ENCODE measurements at regions not wholly inside any gene's neighbourhood (a gene's known extent, or its start where the extent isn't known, plus 50 kb on each side); places are given as distances from the start of the nearest gene placed in this dataset.

DNA sequence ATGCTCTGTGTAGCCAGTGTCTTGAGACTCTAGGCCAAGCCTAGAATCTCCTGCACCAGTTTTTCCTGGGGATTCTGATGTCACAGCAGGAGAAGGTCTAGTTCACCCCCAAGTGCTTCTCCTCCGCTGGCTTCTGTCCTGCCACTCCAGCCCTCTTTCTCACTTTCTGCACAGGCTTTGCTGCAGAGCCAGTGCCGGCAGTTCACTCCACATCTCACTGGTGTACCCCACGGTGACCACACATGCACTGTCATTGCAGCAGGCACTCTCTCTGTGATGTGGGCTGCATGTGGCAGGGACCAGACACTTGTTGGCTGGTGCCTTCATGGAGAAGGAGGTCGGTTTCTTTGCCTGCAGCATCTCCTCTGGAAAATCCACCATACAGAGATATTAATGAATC is 643.8 kb upstream of the GALNTL6 start:
- H3K4me3 ChIP-seq (ENCODE audit: low read length): no peak overlapping the region
- no peak for DNase-seq (ENCODE audit: low read depth)
- TF ChIP-seq, protein P1, sequence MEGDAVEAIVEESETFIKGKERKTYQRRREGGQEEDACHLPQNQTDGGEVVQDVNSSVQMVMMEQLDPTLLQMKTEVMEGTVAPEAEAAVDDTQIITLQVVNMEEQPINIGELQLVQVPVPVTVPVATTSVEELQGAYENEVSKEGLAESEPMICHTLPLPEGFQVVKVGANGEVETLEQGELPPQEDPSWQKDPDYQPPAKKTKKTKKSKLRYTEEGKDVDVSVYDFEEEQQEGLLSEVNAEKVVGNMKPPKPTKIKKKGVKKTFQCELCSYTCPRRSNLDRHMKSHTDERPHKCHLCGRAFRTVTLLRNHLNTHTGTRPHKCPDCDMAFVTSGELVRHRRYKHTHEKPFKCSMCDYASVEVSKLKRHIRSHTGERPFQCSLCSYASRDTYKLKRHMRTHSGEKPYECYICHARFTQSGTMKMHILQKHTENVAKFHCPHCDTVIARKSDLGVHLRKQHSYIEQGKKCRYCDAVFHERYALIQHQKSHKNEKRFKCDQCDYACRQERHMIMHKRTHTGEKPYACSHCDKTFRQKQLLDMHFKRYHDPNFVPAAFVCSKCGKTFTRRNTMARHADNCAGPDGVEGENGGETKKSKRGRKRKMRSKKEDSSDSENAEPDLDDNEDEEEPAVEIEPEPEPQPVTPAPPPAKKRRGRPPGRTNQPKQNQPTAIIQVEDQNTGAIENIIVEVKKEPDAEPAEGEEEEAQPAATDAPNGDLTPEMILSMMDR (conservative IDR thresholded peaks at IDR 0.05; ENCODE audit: low read depth, low read length): no peak

DNA sequence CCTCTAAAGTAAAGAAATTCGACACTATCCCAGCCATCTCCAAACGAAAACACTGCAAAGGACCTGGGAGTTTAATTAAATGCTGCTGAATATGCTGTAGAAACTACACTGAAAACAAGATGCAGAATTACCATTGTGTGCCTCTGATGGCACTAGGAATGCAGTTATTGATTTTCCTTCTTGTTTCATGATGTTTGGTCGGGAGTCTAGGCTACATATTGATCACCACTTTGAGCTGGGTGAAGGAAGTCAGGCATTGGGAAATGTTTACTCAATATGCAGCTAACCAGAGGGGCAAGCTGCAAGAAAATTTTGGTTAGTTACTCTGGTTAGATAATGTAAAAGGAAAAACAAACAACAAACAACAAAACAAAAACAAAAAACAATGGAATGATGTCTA is 650.7 kb upstream of the GALNTL6 start:
- no peak for DNase-seq (ENCODE audit: low read depth)
- H3K4me3 ChIP-seq (ENCODE audit: low read length): no peak overlapping the region
- TF ChIP-seq, protein P1 (conservative IDR thresholded peaks at IDR 0.05; ENCODE audit: low read depth, low read length): no peak

DNA sequence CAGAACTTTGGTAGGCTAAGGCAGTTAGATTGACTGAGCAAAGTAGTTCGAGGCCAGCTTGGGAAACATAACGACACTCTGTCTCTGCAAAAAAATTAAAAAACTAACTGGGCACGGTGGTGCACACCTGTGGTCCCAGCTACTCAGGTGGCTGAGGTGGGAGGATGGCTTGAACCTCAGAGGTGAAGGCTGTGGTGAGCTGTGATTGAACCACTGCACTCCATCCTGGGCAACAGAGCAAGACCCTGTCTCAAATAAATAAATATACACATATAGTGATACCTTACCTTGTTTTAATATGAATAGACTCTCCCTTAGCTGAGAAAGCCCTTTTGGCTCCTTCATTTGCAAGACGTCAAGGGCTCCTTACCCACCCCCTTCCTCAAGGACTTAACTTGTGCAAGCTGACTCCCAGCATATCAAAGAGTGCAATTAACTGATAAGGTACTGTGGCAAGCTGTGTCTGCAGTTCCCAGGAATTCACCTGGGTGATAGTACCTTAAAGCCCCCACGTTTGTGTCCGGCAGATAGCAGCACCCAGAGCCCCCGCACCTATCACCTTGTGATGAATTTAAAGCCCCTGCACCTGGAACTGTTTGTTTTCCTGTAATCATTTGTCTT is 655.6 kb upstream of the GALNTL6 start:
- no peak for DNase-seq (ENCODE audit: low read depth)
- TF ChIP-seq, protein P1 (conservative IDR thresholded peaks at IDR 0.05; ENCODE audit: low read depth, low read length): no peak
- no peak overlapping the region for H3K4me3 ChIP-seq (ENCODE audit: low read length)

DNA sequence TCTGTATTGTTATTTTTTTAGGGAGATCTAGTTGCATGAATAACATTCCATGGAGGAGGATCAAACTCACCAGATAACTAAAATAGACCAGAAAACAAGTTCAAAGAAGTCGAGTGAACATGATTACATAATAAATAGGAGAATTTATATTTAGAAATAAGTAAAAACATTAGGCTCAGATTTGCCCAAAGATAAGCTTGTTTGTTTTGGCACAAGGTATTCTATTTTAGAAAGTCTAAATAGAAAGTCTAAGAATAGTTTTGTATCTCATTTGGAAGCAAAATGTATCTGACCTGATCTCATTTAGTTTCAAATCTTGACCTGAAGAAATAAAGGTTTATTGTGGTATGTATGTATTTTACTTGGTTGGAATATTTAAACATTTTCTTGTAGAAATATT is 670.6 kb upstream of the GALNTL6 start:
- no peak for DNase-seq (ENCODE audit: low read depth)
- TF ChIP-seq, protein P1 (conservative IDR thresholded peaks at IDR 0.05; ENCODE audit: low read depth, low read length): no peak
- no peak overlapping the region for H3K4me3 ChIP-seq (ENCODE audit: low read length)

DNA sequence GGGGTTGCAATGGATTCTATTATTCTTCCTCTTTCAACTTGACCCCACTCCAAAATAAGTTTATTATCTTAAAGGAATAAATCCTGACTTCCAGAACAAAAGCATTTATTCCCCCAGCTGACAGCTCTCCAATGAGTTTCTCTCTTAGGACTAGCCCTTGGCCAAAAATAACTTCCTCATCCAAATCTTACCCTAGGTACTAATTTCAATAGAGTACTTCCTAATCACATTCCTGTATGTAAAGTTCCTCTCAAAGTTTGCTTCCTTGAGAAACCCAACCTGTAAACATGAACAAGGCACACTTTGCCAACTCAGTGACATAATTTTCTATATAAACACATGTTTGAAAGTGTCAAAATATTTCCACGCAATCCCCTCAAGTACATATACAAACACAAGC is 671.2 kb upstream of the GALNTL6 start:
- TF ChIP-seq, protein P1 (conservative IDR thresholded peaks at IDR 0.05; ENCODE audit: low read depth, low read length): no peak

DNA sequence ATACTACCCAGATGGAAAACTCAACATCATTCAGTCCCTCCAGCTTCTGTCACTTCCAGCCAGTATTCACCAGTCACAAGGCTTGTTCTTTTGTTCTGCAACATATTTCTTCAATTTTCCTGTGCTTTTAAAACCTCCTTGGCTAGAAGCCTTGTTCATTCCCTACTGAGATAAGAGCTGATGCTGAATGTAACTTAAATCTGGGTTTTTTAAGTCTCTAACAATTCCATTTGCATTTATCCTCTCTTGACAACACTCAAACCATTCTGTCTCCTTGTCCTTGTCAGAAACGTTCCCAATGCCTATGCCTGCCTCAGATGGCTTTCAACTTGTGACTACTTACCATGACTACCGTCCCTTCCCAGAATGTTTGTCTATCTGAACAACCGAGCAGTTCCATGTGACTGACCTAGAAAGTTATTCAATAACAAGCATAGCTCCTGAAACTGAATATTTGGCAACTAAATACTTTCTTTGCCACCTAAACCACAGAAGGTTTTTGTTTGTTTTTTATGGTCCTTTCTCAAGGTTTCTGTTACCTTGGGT is 682.9 kb upstream of the GALNTL6 start:
- DNase-seq (ENCODE audit: low read depth): peak; percentile 3
- TF ChIP-seq, protein P1 (conservative IDR thresholded peaks at IDR 0.05; ENCODE audit: low read depth, low read length): no peak

More for the DNA sequence above, 671.2 kb upstream of the GALNTL6 start:
- no peak overlapping the region for H3K4me3 ChIP-seq (ENCODE audit: low read length)
- DNase-seq (ENCODE audit: low read depth): no peak

DNA sequence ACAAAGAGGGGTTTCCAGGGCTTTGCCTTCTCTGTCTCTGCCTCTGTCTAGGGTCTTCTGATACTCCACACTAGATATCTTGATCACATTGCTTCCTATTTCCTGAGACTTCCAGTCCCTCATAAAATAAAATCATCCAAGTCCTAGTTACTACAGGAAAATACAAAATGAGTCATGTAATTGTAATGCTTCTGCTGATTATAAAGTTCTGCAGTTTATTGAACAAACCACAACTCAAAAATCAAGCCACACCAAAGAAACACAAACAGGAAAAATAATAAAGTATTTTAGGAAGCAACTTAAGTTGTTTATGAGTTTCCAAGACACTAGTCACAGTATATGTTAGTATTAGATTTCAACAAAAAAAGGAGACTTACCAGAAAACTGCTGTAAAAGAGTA is 695.1 kb upstream of the GALNTL6 start:
- peak; percentile 5 for DNase-seq (ENCODE audit: low read depth)
- TF ChIP-seq, protein P1 (conservative IDR thresholded peaks at IDR 0.05; ENCODE audit: low read depth, low read length): no peak
- no peak overlapping the region for H3K4me3 ChIP-seq (ENCODE audit: low read length)

More for the DNA sequence above, 682.9 kb upstream of the GALNTL6 start:
- no peak overlapping the region for H3K4me3 ChIP-seq (ENCODE audit: low read length)

All from retinal pigment epithelial cell (primary cell).